Esophagus muscularis mucosa (tissue), 4 donors: ENCODE measurements at regions not wholly inside any gene's neighbourhood (a gene's known extent, or its start where the extent isn't known, plus 50 kb on each side); places are given as distances from the start of the nearest gene placed in this dataset.

Experiments used
- EP300 ChIP-seq: sonication (generic); formaldehyde crosslinking; IDR thresholded peaks from one replicate; pipeline ENCODE4 v1.6.1; 2017; ENCODE audit warnings: antibody characterized with exemption
- POLR2A ChIP-seq: fragments of 450-650 bp; IDR thresholded peaks from one replicate; pipeline ENCODE4 v1.6.1; 2017; ENCODE audit warnings: antibody characterized with exemption, moderate library complexity, mild to moderate bottlenecking, low read depth
- TF ChIP-seq, protein P1 (sequence below), 3 experiments: fragments of 200-600 bp in 2 of 3; fragments of 450-650 bp in 1 of 3; sonication (generic) in 2 of 3; IDR thresholded peaks; one replicate each; pipeline ENCODE4 v1.5.1; 2017 to 2019; ENCODE audit warnings: antibody characterized with exemption in 3 of 3, mild to moderate bottlenecking in 2 of 3, moderate library complexity in 1 of 3

DNA sequence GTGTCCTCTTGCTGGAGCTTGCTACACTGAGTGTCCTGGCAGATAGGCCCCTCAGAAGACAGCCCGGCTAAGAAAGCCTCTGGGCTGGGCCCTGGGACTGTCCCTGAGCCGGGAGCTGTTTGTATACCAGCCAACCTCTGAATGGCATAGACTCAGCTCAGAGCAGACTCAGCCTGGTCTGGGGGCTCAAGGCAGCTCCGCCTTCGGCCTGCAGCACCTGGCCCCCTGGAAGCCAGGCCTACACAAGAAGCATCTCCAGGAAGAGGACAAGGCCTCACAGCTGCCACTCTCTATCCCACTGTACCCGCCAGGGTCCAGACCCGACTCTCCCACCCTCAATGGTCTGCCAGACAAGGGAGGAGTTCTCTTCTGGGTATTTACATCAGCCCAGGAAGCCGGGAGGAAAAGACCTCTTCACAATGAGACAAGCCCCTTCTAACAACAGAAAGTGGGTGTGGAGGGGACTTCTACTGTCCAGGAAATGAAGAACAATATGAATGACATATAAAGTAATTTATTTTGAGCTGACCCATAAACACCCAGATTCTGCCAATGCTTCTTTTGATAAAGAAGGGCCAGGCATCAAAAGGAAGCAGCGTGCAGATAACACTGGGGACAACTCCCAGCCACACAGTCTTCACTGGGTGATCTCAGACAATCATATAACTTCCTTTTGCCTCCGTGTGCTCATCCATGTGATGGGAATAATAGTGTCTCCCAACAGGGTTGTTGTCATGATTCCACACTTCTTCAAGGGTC, 110.2 kb downstream of the TPRA1 start:
- TF ChIP-seq, protein P1, sequence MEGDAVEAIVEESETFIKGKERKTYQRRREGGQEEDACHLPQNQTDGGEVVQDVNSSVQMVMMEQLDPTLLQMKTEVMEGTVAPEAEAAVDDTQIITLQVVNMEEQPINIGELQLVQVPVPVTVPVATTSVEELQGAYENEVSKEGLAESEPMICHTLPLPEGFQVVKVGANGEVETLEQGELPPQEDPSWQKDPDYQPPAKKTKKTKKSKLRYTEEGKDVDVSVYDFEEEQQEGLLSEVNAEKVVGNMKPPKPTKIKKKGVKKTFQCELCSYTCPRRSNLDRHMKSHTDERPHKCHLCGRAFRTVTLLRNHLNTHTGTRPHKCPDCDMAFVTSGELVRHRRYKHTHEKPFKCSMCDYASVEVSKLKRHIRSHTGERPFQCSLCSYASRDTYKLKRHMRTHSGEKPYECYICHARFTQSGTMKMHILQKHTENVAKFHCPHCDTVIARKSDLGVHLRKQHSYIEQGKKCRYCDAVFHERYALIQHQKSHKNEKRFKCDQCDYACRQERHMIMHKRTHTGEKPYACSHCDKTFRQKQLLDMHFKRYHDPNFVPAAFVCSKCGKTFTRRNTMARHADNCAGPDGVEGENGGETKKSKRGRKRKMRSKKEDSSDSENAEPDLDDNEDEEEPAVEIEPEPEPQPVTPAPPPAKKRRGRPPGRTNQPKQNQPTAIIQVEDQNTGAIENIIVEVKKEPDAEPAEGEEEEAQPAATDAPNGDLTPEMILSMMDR (IDR thresholded peaks at IDR 0.05): no peak
- TF ChIP-seq POLR2A (no peak), EP300 (no peak)
